Amniotic epithelial cell (primary cell): ENCODE measurements at regions not wholly inside any gene's neighbourhood (a gene's known extent, or its start where the extent isn't known, plus 50 kb on each side); places are given as distances from the start of the nearest gene placed in this dataset.
"Not testable (repeated sequence)": the region's sequence is repeated elsewhere in the genome, so short reads cannot be mapped to it uniquely, and the experiment has no call there.

Source experiments
- DNase-seq: peaks from one replicate; pipeline ENCODE4 v3.0.0-alpha.2; 2010; ENCODE audit warnings: low read depth

DNA sequence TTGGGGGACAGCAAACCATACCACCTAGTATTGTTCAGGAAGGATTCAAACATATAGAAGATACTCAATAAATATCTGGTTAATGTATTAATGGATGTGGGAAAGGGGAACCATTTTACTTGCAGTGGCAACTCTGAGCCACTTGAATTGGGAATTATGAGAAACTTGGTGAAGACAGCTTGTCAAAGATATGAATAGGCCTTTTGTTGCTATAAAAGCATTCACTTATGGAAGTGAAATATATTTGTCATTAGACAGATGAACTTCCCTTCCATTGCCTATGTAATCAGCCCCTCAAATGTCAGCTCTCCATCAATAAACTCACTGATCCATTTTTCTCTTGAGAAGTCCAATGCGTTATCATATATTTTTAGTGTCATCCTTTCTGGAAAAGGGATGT is 56.1 kb downstream of the GPR85 start:
- no peak for DNase-seq

DNA sequence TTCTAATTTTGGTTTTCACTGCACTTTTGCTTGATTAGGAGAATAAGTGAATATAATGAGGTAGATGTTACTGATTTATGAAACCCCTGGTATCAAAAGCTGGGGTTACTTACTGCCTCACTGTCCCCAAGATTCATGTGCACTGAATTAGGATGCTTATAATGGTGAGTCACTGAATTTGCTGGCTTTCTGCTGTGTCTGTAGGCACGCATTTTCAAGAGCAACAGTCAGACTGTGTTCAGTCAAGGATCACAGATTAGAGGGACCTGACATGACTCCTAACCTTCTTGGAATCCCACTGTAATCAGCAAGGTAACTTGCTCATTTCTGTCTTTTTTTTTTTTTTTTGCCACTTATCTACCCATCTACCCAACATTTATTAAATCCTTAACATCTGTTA is 59.7 kb downstream of the GPR85 start:
- peak; percentile 9 for DNase-seq

DNA sequence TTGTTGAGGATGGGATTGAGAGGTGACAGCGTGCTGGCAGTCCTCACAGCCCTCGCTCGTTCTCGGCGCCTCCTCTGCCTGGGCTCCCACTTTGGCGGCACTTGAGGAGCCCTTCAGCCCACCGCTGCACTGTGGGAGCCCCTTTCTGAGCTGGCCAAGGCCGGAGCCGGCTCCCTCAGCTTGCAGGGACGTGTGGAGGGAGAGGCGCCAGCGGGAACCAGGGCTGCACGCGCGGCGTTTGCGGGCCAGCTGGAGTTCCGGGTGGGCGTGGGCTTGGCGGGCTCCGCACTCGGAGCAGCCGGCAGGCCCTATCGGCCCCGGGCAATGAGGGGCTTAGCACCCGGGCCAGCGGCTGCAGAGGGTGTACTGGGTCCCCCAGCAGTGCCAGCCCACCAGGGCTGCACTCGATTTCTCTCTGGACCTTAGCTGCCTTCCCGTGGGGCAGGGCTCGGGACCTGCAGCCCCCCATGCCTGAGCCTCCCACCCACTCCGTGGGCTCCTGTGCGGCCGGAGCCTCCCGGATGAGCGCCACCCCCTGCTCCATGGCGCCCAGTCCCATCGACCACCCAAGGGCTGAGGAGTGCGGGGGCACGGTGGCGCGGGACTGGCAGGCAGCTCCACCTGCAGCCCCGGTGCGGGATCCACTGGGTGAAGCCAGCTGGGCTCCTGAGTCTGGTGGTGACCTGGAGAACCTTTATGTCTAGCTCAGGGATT is 69.3 kb downstream of the GPR85 start:
- DNase-seq, result not testable (repeated sequence)

DNA sequence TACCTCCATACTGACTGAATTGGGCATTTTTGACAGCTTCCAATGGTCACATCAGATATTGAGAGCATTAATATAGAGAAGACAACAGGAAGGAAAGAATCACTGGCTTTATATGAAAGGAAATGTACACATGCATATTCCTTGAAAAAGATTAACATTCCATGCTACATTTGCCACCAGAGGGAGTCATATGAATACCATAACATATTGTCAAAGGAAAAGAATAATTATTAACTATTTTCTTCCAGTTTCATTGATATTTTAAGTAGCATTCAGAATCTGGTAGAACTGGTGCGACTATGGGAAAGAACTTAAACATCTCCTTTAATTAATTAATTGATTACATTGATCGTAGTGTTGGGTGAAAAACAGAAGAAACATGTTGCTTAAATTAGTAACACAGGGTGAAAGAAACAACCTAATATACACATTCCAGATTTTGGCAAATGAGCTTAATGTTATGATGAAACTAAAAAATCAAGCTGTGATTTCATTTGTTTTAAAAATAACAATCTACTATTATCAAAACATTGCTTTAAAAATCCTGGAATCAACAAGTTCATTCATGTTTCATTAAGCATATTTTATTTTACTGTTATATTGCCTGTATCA is 71.5 kb downstream of the GPR85 start:
- peak; percentile 43 for DNase-seq

DNA sequence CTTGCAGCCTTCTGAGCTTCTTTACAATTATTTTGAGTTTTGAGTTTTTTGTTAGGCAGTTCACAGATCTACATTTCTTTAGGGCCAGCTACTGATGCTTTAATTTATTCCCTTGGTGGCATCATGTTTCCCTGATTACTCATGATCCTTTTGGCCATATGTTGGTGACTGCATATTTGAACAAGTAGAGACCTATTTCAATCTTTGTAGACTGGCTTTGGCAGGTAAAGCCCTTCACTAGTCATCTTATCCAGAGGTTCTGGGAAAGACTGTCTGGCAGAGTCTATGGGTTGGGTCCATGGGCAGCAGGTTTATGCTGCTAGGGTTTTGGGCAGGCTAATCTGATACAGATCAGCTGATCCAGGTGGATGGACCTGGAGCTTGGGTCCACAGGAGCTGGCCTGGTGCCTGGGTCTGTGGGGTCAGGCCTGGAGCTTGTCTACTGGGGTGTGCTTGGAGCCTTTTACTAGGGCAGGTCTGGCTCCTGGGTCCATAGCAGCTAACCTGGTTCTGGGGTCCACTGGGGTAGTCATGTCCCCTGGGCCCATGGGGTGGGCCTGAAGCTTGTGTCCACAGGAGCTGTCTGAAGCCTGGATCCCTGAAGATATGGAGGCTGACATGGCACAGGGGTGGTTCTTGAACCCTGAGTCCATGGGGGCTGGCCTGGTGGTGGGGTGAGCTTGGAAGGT is 72.7 kb downstream of the GPR85 start:
- DNase-seq, result no peak

DNA sequence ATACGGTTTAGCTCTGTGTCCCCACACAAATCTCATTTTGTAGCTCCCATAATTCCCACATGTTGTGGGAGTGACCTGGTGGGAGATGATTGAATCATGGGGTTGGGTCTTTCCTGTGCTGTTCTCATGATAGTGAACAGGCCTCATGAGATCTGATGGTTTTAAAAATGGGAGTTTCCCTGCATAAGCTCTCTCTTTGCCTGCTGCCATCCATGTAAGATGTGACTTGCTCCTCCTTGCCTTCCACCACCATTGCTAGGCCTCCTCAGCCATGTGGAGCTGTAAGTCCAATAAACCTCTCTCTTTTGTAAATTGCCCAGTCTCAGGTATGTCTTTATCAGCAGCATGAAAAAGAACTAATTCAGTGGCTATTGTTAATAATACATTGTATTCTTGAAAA is 73.8 kb downstream of the GPR85 start:
- DNase-seq, result not testable (repeated sequence)

DNA sequence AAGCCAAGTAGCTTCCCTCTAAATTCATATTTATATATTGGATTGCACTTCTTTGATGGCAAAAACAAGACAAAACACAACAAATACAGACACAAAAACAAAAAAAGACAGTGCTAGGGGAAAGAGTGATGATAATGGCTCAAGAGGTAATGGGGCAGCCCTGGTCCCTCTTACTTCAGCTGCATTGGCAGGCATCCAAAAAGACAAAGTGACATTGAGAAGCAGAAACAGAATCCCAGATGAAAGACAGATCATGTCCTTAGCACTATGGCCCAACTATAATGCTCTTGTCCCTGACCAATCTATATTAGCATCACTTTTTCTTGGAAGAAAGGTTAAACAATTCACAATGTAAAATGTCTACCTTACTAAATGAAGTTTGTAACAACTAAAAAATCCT is 76.2 kb downstream of the GPR85 start:
- no peak for DNase-seq

DNA sequence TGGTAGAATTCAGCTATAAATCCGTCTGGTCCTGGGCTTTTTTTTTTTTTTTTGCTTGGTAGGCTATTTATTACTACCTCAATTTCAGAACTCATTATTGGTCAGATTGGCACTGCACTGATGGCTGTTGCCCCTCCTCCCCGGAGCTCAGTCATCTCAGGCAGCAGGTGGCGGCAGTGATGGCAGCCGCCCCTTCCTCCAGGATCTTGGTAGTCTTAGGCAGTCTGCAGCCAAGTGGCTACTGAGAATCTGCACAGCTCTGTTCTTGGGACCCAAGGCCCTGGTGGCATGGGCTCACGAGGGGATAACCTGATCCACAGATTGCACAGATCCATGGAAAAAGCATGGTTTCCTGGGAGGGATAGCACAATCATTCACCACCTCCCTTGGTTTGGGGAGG is 77.9 kb downstream of the GPR85 start:
- DNase-seq, result no peak

DNA sequence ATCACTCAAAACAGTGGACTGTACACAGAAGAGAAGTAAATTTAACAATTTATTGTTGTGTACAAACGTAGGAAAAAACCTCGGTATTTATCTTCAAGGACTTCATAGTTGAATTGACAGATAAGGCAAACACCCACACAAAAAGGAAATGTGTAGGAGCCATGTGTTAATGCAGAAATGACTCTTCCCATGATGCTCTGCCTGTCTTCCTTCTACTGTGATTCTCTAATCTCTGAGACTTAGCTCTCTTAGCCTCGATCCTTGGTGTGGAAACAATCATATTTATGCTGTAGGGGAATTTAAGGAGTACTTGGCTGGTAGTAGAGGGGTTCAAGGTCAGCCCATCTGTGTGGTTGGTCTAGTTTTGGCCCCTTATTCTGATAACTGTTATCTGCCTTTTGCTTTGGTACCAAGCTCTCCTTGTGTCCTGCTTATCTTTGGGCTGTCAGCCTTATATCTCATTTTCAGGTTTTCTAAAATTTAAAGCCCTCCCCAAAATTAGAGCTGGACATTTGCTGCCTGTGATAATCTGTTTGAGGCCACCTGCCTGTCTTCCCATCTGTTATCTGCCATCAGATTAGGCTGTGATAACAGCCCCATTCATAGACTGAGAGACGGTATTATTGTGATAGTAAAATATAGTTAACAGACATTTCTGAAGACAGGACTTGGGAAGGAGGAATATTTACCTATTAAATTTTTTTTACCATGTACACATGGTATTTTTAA is 81.7 kb downstream of the GPR85 start:
- DNase-seq, result peak; percentile 75

DNA sequence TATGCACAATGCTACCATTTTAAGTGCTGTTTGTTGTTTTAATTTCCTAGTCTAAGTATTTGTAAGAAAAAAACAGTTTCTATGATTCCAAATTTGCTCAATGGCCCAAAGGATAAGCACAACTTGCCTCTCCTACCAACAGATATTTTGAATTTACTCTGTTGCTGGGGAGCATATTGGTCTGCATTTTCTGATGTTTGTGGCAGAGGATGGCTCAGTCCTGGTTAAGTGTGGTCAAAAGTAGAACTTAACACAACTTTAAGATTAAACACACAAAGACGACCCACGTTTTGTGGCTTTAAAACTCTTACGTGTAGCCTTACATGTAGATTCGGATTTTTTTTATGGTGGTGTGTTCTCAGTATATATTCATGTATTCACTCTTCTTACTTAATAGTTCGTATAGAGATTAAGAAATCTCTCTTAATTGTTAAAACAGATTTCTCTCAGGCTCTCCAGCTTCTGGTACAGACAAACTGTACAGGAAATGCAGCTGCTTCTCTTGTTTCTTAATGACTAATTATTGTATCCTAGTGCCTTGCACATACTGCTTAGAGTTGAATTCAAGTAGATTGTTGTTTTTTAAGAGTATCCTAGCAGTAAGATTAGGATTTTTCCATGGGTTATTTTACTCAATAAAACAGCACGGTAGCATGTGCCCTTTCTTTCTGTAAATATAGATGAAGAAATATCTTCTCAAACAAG is 86.2 kb downstream of the GPR85 start:
- DNase-seq, result no peak

DNA sequence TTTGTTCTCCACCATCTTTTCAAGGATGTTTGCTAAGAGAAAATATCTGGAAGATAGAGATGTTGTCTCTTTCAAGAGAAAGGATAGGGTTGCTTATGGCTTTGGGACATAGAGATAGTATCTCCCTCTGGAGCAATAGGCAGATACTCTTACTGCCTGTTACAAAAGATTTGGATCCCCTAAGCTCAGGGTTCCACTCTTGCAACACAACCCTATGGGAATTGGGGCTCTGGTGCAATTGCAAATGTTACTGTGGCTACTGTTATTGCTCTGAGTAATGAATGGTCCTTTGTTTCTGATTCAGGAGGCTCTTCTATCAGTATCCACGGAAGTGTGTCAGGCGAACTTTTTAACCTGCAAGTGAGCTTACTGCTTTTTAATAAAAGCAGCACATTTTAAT is 88.8 kb downstream of the GPR85 start:
- DNase-seq, result peak; percentile 17

DNA sequence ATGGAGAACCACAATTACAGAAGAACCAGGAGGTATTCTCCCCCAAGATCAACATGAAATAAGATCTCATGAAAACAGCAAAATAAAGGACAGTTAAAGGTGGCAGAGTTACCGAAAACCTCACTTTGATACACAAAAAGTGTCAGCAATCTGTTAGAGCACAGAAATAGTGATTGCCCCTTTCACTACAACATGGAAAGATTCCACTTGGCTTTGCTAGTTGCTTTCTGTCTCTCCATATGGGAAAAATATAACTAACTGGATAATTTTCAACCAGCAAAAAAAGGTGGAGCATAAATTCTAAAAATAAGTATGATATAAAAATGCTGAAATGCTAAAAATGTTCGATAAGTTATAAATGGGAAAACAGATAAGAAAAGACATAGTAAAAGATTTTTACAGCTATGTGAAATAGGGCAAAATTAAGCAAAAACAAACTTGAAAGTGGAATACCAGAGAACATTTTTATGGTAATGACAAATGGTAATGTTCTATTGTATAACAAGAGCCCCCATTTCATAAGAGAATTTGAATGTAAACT is 90.2 kb downstream of the GPR85 start:
- no peak for DNase-seq

DNA sequence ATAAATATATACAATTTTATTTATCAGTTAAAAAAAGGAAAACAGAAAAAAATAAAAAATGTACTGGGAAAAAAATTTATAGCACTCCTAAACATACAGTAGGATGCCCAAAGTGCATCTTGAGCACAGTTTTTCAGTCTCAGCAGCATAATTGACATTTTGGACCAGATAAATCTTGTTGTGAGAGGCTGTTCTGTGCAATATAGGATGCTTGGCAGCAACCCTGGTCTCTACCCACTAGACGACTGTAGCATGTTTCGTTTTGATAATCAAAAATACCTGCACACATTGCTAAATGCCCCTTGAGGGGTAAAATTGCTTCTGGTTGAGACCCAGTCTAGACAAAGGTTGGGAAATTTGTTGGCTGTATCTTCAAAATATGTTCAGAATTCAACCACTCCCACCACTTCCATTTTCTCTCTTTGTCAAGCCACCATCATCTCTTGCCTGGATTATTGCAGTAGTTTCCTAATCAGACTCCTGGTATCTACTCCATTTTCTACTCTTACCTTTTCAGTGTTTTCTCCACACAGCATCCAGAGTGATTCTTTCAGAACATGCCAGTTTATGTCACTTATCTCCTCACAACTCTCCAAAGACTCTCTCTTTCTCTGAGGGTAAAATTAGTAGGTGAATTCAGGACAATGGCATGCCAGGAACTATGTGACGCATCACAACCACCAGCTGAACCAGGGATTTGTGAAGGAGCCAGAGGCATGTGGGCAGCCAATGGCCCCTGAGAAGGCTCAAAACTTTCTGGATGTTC is 91.4 kb downstream of the GPR85 start:
- peak; percentile 67 for DNase-seq

DNA sequence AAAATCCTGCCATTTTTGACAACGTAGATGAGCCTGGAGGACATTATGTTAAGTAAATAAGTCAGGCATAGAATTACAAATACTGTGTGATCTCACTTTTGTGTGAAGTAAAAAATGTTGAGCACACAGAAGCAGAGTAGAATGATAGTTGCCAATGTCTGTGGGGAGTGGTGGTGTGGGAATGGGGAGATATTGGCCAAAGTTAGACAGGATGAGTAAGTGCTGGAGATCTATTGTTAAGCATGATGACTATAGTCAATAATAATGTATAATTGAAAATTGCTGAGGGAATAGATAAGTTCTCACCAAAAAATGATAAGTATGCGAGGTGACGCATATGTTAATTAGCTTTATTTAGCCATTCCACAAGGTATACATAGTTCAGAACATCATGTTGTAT is 92.0 kb downstream of the GPR85 start:
- no peak for DNase-seq

DNA sequence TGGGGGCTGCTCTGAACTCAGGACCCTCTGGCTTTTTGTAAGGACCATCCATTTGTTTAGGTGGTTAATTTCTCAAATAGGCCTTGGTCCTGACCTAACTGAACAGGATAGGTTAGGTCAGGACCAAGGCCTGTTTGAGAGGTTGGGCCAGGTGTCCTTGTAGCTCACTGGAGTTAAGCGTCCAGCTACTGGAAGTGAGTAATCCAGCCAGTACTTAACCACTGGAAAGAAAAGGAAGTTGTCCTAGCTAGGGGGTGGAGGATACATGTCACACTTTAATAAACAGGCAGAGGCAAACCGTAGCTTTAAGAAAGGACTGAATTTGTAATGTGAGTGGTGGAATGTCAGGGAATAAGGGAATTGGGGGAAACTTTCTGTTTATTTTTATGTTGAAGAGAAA is 96.0 kb downstream of the GPR85 start:
- DNase-seq, result peak; percentile 29

DNA sequence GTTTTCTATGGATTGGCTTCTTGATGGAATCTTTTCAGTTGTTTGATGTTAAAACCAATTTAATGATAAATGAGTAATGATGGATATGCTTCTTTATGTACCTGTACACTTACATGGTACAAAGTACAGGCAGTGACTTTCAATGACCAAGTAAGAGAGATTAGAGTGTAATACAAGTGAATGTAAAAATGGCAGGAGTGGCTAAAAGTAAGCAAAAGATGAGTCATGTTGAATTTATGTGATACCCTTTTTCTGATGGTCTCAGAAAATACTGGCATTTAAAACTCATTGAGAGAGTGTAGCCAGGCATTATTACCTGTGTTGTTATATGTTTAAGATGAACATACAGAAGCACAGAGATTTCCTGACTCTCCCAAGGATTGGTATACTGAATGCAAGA is 97.1 kb downstream of the GPR85 start:
- DNase-seq, result no peak

DNA sequence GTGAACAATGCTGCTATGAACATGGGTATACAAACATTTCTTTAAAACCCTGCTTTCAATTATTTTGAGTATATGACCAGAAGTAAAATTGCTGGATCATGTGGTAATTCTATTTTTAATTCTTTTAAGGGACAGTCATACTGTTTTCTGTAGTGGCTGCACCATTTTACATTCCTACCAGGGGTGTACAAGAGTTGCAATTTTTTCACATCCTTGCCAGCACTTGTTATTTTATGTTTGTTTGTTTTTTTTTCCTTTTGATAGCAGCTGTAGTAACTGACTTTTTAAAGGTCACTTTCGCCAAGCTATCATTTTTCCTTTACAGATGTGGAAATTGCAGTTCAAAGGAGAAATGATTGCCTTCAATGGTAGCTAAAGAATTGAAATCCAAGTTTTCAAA is 99.5 kb downstream of the GPR85 start:
- no peak for DNase-seq

DNA sequence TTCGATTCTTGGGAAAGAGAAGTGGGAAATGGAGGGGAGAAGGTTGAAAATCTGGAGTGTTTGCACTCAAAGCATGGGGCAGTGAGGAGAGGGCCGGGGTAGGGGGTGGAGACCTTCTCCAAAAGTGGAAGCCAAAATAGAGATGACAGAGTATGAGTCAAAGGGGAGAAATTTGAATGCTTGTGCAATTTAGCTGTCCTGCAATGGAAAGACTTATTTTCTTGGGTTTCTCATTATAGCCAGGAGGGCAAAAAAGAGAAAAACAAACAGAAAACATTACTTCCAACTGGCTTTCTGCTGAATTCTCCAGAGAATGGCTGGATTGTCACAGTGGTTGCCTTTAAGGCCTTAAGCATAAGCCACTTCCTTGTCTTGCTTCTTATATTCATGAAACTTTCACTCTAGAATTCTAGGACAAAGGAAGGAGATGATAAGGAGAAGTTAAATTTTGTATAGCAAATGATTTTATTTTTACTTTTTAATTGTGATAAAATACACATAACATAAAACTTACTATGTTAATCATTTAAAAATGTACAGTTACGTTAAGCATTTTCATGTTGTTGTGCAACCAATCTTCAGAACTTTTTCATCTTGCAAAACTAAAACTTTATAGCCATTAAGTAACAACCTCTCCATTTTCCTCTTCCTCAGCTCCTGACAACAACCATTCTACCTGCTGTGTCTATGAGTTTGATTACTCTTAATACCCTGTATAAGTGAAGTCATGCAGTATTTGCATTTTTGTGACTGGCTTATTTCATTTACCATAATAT is 100.2 kb downstream of the GPR85 start:
- peak; percentile 70 for DNase-seq

DNA sequence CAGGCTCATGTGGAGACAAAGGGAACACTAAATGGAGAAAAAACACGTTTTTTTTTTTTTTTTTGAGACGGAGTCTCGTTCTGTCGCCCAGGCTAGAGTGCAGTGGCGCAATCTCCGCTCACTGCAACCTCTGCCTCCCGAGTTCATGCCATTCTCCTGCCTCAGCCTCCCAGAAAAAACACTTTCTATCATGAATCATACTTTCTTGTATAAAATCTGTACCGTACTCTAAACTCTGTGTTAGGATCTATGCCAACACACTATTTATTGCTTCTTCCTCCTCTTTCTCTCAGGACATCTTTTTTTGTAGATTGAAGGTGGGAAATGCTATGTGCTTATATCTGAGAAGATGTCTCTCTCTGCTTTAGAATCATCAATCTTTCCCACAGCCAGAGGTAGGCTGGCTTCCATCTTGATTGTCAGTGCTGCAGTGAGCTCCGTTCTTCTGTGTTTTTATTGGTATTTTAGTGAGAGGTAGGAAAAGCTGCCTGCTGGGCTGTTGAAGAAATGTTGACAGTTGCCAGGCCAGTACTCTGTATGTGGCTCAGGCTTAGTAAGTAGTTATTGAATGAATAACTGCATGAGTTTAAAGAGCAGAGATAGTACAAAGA is 101.1 kb downstream of the GPR85 start:
- DNase-seq, result peak; percentile 93
